ENCODE measurements at regions not wholly inside any gene's neighbourhood (a gene's known extent, or its start where the extent isn't known, plus 50 kb on each side); places are given as distances from the start of the nearest gene placed in this dataset.
"Not testable (repeated sequence)": the region's sequence is repeated elsewhere in the genome, so short reads cannot be mapped to it uniquely, and the experiment has no call there.

- no peak for DNase-seq (ENCODE audit: low read depth)
Measured at GRCh38 chr14:81751198-81751597, 217.5 kb upstream of the SEL1L start.

- DNase-seq (ENCODE audit: low read depth), result no peak
Measured at GRCh38 chr14:81759541-81759940, 225.9 kb upstream of the SEL1L start.

GRCh38 chr14:81765651-81766275 is 232.1 kb upstream of the SEL1L start:
- DNase-seq (ENCODE audit: low read depth), result no peak

GRCh38 chr14:81766321-81766915 is 232.8 kb upstream of the SEL1L start:
- no peak for DNase-seq (ENCODE audit: low read depth)

GRCh38 chr14:81767266-81767995 is 233.8 kb upstream of the SEL1L start:
- no peak for DNase-seq (ENCODE audit: low read depth)

GRCh38 chr14:81771651-81772275 is 238.1 kb upstream of the SEL1L start:
- no peak for DNase-seq (ENCODE audit: low read depth)

- no peak for DNase-seq (ENCODE audit: low read depth)
Measured at GRCh38 chr14:81772381-81772780, 238.7 kb upstream of the SEL1L start.

- DNase-seq (ENCODE audit: low read depth), result no peak
Measured at GRCh38 chr14:81776531-81776930, 242.9 kb upstream of the SEL1L start.

GRCh38 chr14:81781798-81782197 is 248.1 kb upstream of the SEL1L start:
- not testable (repeated sequence) for DNase-seq (ENCODE audit: low read depth)

GRCh38 chr14:81784084-81784483 is 250.4 kb upstream of the SEL1L start:
- DNase-seq (ENCODE audit: low read depth), result no peak

GRCh38 chr14:81797315-81797714 is 263.7 kb upstream of the SEL1L start:
- no peak for DNase-seq (ENCODE audit: low read depth)

GRCh38 chr14:81801921-81802320 is 268.3 kb upstream of the SEL1L start:
- no peak for DNase-seq (ENCODE audit: low read depth)

- DNase-seq (ENCODE audit: low read depth), result no peak
Measured at GRCh38 chr14:81802341-81802740, 268.7 kb upstream of the SEL1L start.

- DNase-seq (ENCODE audit: low read depth), result no peak
Measured at GRCh38 chr14:81805785-81806184, 272.1 kb upstream of the SEL1L start.

- DNase-seq (ENCODE audit: low read depth), result no peak
Measured at GRCh38 chr14:81811705-81812269, 278.1 kb upstream of the SEL1L start.

GRCh38 chr14:81818271-81818670 is 284.6 kb upstream of the SEL1L start:
- no peak for DNase-seq (ENCODE audit: low read depth)

- no peak for DNase-seq (ENCODE audit: low read depth)
Measured at GRCh38 chr14:81819344-81819743, 285.7 kb upstream of the SEL1L start.

GRCh38 chr14:81819910-81820309 is 286.3 kb upstream of the SEL1L start:
- DNase-seq (ENCODE audit: low read depth), result no peak

GRCh38 chr14:81826081-81826480 is 292.4 kb upstream of the SEL1L start:
- DNase-seq (ENCODE audit: low read depth), result no peak

GRCh38 chr14:81829447-81829846 is 295.8 kb upstream of the SEL1L start:
- no peak for DNase-seq (ENCODE audit: low read depth)

GRCh38 chr14:81831128-81831820 is 297.6 kb upstream of the SEL1L start:
- DNase-seq (ENCODE audit: low read depth), result no peak

- no peak for DNase-seq (ENCODE audit: low read depth)
Measured at GRCh38 chr14:81834308-81834707, 300.7 kb upstream of the SEL1L start.
